ENCODE measurements at regions not wholly inside any gene's neighbourhood (a gene's known extent, or its start where the extent isn't known, plus 50 kb on each side); places are given as distances from the start of the nearest gene placed in this dataset.

DNA sequence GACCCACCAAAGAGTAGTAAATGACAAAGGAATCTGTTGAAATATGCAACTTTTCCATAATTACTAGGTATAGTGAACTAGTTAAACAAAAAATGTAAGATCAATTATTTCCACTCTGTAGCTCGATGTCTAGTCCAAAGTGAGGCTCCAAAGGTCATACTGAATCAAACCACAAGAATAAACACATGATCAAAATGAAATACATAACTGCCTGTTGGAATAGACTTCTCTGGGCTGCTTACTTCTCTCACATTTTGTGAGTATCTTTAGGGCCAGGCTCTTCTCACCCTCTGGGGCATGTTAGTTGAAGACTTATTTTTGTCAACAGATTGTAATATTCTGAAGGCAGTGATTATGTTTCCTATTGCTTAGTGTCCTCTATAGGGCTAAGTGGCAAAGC lies 103.7 kb upstream of the TMEM170B start:
- no peak overlapping the region for H3K4me3 ChIP-seq (ENCODE audit: low read depth, low read length)
- no peak for DNase-seq (ENCODE audit: low read depth)
- TF ChIP-seq, protein P1, sequence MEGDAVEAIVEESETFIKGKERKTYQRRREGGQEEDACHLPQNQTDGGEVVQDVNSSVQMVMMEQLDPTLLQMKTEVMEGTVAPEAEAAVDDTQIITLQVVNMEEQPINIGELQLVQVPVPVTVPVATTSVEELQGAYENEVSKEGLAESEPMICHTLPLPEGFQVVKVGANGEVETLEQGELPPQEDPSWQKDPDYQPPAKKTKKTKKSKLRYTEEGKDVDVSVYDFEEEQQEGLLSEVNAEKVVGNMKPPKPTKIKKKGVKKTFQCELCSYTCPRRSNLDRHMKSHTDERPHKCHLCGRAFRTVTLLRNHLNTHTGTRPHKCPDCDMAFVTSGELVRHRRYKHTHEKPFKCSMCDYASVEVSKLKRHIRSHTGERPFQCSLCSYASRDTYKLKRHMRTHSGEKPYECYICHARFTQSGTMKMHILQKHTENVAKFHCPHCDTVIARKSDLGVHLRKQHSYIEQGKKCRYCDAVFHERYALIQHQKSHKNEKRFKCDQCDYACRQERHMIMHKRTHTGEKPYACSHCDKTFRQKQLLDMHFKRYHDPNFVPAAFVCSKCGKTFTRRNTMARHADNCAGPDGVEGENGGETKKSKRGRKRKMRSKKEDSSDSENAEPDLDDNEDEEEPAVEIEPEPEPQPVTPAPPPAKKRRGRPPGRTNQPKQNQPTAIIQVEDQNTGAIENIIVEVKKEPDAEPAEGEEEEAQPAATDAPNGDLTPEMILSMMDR (IDR thresholded peaks at IDR 0.05; ENCODE audit: low read depth, low read length, missing control alignments), result no peak
- in situ Hi-C loops (cut with HindIII; ENCODE audit: low sequenced_read_pairs), result no loop called here

DNA sequence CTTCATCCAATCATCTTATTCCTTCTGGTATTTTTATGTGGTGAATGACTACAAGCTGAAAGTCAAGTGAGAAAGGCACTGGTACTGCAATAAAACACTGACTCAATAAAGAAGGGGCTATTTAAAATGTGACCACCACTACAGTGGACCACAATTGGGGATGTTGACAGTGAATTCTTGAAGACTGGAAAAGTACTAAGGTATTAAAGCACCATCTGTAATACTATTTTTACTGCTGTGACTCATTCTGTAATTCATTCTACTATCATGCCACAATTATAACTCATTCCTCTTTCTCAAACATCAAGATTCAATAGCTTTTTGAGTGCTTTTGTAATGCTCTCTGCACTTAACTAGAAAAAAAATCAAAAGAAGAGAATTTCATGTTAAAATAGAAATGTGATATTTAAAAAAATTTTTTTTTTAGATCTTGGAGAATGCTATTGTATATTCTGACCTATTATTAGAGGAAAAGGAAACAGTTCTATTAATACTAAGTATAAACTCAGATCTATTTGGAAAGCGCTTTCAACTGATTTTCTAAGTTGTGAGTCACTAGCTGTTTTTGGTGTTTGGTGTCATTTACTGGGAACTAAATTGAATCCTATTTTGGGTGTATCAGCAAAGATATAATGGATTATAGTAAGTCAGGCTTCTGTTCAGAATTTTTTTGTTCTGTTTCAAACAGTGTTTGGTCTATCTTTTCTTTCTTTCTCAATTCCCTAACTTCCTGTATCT lies 104.7 kb upstream of the TMEM170B start:
- in situ Hi-C loops (cut with HindIII; ENCODE audit: low sequenced_read_pairs), result no loop called here
- TF ChIP-seq, protein P1 (IDR thresholded peaks at IDR 0.05; ENCODE audit: low read depth, low read length, missing control alignments), result no peak
- peak; percentile 40 for DNase-seq (ENCODE audit: low read depth)
- H3K4me3 ChIP-seq (ENCODE audit: low read depth, low read length), result no peak overlapping the region

DNA sequence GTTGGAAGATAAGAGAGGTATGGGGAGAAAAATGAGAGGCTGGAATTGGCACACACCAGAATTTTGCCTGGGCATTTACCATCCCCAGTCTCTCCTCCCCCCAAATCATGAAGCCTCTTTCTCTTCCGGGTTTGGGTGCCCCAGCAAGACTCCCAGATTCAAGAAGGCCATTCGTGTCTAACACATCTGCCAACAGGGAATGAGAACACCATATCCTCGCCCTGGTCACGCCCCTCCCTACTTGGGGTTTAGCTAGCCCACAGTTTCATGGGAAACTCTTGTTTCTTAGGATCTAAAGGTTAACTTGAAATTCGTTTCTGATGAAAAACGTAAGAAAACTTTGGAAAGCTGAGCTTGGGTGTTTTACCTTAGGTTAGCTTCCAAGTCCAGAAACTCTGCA lies 105.5 kb upstream of the TMEM170B start:
- no peak overlapping the region for H3K4me3 ChIP-seq (ENCODE audit: low read depth, low read length)
- TF ChIP-seq, protein P1 (IDR thresholded peaks at IDR 0.05; ENCODE audit: low read depth, low read length, missing control alignments), result no peak
- in situ Hi-C loops (cut with HindIII; ENCODE audit: low sequenced_read_pairs), result no loop called here
- no peak for DNase-seq (ENCODE audit: low read depth)

DNA sequence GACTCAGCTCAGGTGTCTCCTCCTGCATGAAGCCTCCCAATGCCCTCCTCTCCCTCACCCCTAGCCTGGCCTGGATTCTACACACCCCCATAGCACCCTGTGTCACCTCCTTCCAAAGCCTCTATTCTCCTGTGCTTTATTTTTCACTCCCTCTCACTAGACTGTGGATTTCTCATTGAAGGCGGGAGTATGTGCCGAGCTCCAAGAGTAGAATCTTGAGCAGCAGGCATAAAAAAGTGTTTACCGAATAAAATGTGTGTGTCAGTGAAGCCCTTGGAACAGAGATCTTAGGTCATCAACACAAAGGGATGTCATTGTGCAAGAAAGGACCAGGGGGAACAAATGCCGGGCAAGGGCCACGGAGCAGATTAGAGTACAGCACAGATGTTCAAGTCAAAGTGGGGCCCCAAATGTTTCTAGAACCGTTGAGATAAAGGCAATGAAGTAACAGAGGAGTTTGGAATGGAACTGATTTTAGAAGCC lies 106.1 kb upstream of the TMEM170B start:
- no peak overlapping the region for H3K4me3 ChIP-seq (ENCODE audit: low read depth, low read length)
- in situ Hi-C loops (cut with HindIII; ENCODE audit: low sequenced_read_pairs), result no loop called here
- TF ChIP-seq, protein P1 (IDR thresholded peaks at IDR 0.05; ENCODE audit: low read depth, low read length, missing control alignments), result no peak
- DNase-seq (ENCODE audit: low read depth), result no peak

DNA sequence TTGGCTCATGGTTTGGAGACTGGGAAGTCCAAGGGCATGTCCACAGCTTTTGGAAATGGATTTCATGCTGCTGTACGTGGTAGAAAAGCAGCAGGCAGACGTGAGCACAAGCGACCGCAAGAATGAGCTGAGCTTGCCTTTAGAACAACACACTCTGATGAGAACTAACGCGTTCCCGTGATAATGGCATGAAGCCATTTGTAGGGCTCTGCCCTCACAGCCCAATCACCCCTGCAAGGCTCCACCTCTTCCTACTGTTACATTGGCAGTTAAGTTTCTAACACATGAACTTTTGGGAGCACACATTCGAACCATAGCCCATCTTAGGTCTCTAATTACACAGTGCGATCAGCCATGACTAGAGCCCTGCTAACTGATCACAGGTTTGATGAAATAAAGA lies 107.5 kb upstream of the TMEM170B start:
- TF ChIP-seq, protein P1 (IDR thresholded peaks at IDR 0.05; ENCODE audit: low read depth, low read length, missing control alignments), result no peak
- DNase-seq (ENCODE audit: low read depth), result peak; percentile 93
- in situ Hi-C loops (cut with HindIII; ENCODE audit: low sequenced_read_pairs), result no loop called here
- H3K4me3 ChIP-seq (ENCODE audit: low read depth, low read length), result no peak overlapping the region

DNA sequence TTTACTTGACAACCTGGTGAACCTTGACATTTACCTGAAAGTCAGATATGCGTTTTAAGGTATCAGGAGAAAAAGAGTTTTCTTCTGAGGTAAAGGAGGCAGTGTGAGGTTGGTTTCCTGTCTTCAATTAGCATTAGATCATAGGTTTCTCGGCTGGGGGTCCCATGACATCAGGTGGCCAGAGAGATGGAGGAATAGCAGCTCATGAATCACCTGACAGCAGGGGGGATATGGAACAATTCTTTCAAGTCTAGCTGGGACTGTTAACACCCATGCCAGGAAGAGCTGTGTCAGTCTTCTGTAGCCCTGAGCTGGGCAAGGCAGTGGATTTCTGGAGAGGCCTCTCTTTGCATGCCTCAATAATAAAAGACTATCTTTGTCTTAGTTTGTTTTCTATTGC lies 108.0 kb upstream of the TMEM170B start:
- in situ Hi-C loops (cut with HindIII; ENCODE audit: low sequenced_read_pairs), result no loop called here
- DNase-seq (ENCODE audit: low read depth), result peak; percentile 93
- no peak overlapping the region for H3K4me3 ChIP-seq (ENCODE audit: low read depth, low read length)
- TF ChIP-seq, protein P1 (IDR thresholded peaks at IDR 0.05; ENCODE audit: low read depth, low read length, missing control alignments), result no peak

Measured in astrocyte of the cerebellum (primary cell).